Thyroid gland (tissue), 4 donors: ENCODE measurements at regions not wholly inside any gene's neighbourhood (a gene's known extent, or its start where the extent isn't known, plus 50 kb on each side); places are given as distances from the start of the nearest gene placed in this dataset.

Source experiments
- CTCF ChIP-seq, 6 experiments: fragments of 200-600 bp in 3 of 6; fragments of 450-650 bp in 3 of 6; sonication (generic) in 3 of 6; IDR thresholded peaks; one replicate each; pipeline ENCODE4 v1.5.1; 2016 to 2019; ENCODE audit warnings: antibody characterized with exemption in 6 of 6, mild to moderate bottlenecking in 2 of 6, inconsistent platforms in 1 of 6, moderate library complexity in 1 of 6
- POLR2A ChIP-seq, 2 donors: fragments of 450-650 bp; IDR thresholded peaks; one replicate each; pipeline ENCODE4 v1.6.1; 2017; ENCODE audit warnings: antibody characterized with exemption in 2 of 2, mild to moderate bottlenecking in 2 of 2, moderate library complexity in 1 of 2

DNA sequence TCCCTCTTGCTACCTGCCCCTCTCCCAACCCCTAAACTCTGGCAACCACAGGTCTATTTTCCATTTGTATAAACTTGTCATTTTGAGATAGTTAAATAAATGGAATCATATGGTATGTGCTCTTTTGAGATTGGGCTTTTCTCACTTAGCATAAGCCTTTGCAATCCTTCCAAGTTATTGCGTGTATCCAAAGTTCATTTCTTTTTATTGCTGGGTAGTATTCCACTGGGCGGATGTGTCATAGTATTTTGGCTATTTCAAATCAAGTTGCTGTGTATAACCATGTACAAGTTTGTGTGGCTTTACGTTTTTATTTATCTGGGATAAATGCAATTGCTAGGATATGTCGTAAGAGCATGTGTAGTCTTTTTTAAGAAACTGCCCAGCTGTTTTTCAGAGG, 55.5 kb upstream of the CUL3 start:
- no peak for TF ChIP-seq POLR2A (IDR thresholded peaks at IDR 0.05)
- no peak for TF ChIP-seq CTCF (IDR thresholded peaks at IDR 0.05)
